ENCODE measurements at regions not wholly inside any gene's neighbourhood (a gene's known extent, or its start where the extent isn't known, plus 50 kb on each side); places are given as distances from the start of the nearest gene placed in this dataset.

GRCh38 chr15:47529241-47529640 is 188.1 kb upstream of the SEMA6D start:
- Histone ChIP-seq H3K27ac (no peak overlapping the region), H3K4me1 (no peaks in the 10 kb centered on the region), H3K36me3 (no peaks in the 10 kb centered on the region), H3K9me3 (no peaks in the 10 kb centered on the region), H3K27me3 (no peaks in the 10 kb centered on the region), H3K9ac (ENCODE audit: low read depth in 2 of 2, low read length in 2 of 2) (no peak overlapping the region), H3K4me3 (no peak overlapping the region)
- intact Hi-C loops (cut with DNase I) = no loop called here
- TF ChIP-seq CTCF (IDR thresholded peaks at IDR 0.05) = no peak
- DNase-seq = no peak

GRCh38 chr15:47534673-47535072 is 182.6 kb upstream of the SEMA6D start:
- no peak for TF ChIP-seq CTCF (IDR thresholded peaks at IDR 0.05)
- no peaks in the 10 kb centered on the region for H3K9me3 ChIP-seq
- no peak for DNase-seq
- H3K36me3 ChIP-seq = no peaks in the 10 kb centered on the region
- no peak overlapping the region for H3K9ac ChIP-seq (ENCODE audit: low read depth in 2 of 2, low read length in 2 of 2)
- intact Hi-C loops (cut with DNase I) = no loop called here
- no peaks in the 10 kb centered on the region for H3K27me3 ChIP-seq
- H3K27ac ChIP-seq = no peak overlapping the region
- no peak overlapping the region for H3K4me3 ChIP-seq
- no peaks in the 10 kb centered on the region for H3K4me1 ChIP-seq

GRCh38 chr15:47541562-47541961 is 175.7 kb upstream of the SEMA6D start:
- Histone ChIP-seq H3K27ac (no peak overlapping the region), H3K27me3 (no peaks in the 10 kb centered on the region), H3K9me3 (no peaks in the 10 kb centered on the region), H3K4me3 (no peak overlapping the region), H3K4me1 (no peaks in the 10 kb centered on the region), H3K9ac (ENCODE audit: low read depth in 2 of 2, low read length in 2 of 2) (no peak overlapping the region), H3K36me3 (no peaks in the 10 kb centered on the region)
- no peak for DNase-seq
- intact Hi-C loops (cut with DNase I) = no loop called here
- TF ChIP-seq CTCF (IDR thresholded peaks at IDR 0.05) = no peak

GRCh38 chr15:47542312-47542989 is 174.9 kb upstream of the SEMA6D start:
- Histone ChIP-seq H3K9ac (ENCODE audit: low read depth in 2 of 2, low read length in 2 of 2) (no peak overlapping the region), H3K27me3 (no peaks in the 10 kb centered on the region), H3K4me1 (no peaks in the 10 kb centered on the region), H3K4me3 (no peak overlapping the region), H3K27ac (no peak overlapping the region), H3K9me3 (no peaks in the 10 kb centered on the region), H3K36me3 (no peaks in the 10 kb centered on the region)
- intact Hi-C loops (cut with DNase I) = no loop called here
- TF ChIP-seq CTCF (IDR thresholded peaks at IDR 0.05) = no peak
- no peak for DNase-seq

GRCh38 chr15:47548231-47548630 is 169.1 kb upstream of the SEMA6D start:
- H3K4me1 ChIP-seq = no peaks in the 10 kb centered on the region
- H3K27ac ChIP-seq = no peak overlapping the region
- intact Hi-C loops (cut with DNase I) = no loop called here
- no peaks in the 10 kb centered on the region for H3K9me3 ChIP-seq
- H3K36me3 ChIP-seq = no peaks in the 10 kb centered on the region
- no peak for DNase-seq
- H3K27me3 ChIP-seq = no peaks in the 10 kb centered on the region
- no peak overlapping the region for H3K4me3 ChIP-seq
- TF ChIP-seq CTCF (IDR thresholded peaks at IDR 0.05) = no peak
- no peak overlapping the region for H3K9ac ChIP-seq (ENCODE audit: low read depth in 2 of 2, low read length in 2 of 2)

Data from colonic mucosa (tissue), 4 donors.